ENCODE measurements at regions not wholly inside any gene's neighbourhood (a gene's known extent, or its start where the extent isn't known, plus 50 kb on each side); places are given as distances from the start of the nearest gene placed in this dataset.

- TF ChIP-seq CTCF (IDR thresholded peaks at IDR 0.05): no peak
- TF ChIP-seq POLR2A (IDR thresholded peaks at IDR 0.05): no peak
- TF ChIP-seq POLR2AphosphoS5 (IDR thresholded peaks at IDR 0.05): no peak
- TF ChIP-seq EP300 (IDR thresholded peaks at IDR 0.05): no peak
- Histone ChIP-seq H3K4me3 (no peak overlapping the region), H3K9me3 (no peaks in the 10 kb centered on the region), H3K36me3 (no peaks in the 10 kb centered on the region), H3K4me1 (no peaks in the 10 kb centered on the region), H3K27me3 (no peaks in the 10 kb centered on the region), H3K27ac (no peak overlapping the region)
- DNase-seq (no peak), ATAC-seq (ENCODE audit: low FRiP score in 2 of 2) (no peak)
- 73 to 82% methylated on average over 1 of the region's 1 CpG for WGBS, 2 donors
Observed at GRCh38 chr3:6524479-6524878, 336.4 kb upstream of the GRM7 start.

DNA sequence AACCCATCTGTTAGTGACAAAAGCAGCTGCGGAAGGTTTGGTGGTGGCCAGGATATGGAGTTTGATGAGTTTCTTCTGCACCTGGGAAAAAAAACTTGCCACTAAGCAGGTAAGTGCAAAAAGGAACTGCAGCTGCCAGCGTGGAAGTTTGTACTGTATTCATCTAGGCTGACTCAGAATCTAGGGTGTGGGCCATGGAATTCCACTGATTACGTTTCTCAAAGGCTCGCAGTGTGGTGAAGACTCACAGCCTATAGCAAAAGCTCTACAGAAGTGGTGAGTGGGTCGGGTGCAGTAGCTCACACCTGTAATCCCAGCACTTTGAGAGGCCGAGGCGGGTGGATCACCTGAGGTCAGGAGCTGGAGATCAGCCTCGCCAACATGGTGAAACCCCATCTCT is 334.6 kb upstream of the GRM7 start:
- no peaks in the 10 kb centered on the region for H3K9me3 ChIP-seq
- TF ChIP-seq CTCF (IDR thresholded peaks at IDR 0.05) (no peak), POLR2AphosphoS5 (IDR thresholded peaks at IDR 0.05) (no peak), EP300 (IDR thresholded peaks at IDR 0.05) (no peak), POLR2A (IDR thresholded peaks at IDR 0.05) (no peak)
- H3K4me1 ChIP-seq: no peaks in the 10 kb centered on the region
- no peaks in the 10 kb centered on the region for H3K36me3 ChIP-seq
- WGBS, 2 donors: 81 to 87% methylated on average over 8 of the region's 8 CpGs
- H3K27ac ChIP-seq: no peak overlapping the region
- no peak for DNase-seq
- no peak overlapping the region for H3K4me3 ChIP-seq
- H3K27me3 ChIP-seq: no peaks in the 10 kb centered on the region
- no peak for ATAC-seq (ENCODE audit: low FRiP score in 2 of 2)

DNA sequence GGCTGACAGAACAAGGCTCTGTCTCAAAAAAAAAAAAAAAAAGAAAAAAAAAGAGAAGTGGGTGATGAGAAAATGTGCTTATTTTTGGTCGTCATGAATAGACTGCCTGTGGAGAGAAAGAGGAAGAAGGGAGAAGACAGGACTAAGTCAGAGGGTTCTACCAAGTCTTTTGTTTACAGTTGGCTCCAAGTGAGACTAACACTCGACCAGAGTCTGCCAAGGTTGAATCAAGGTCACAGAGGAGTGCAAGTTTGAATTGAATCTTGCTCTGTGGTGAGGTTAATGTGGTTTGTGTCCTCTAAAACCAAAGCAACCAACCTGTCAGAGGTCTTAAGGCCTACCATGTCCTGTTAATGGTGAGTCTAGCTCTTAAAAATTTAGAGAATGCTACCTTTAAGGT is 334.1 kb upstream of the GRM7 start:
- Histone ChIP-seq H3K4me1 (no peaks in the 10 kb centered on the region), H3K9me3 (no peaks in the 10 kb centered on the region), H3K36me3 (no peaks in the 10 kb centered on the region), H3K27me3 (no peaks in the 10 kb centered on the region), H3K27ac (no peak overlapping the region), H3K4me3 (no peak overlapping the region)
- TF ChIP-seq POLR2AphosphoS5 (IDR thresholded peaks at IDR 0.05) (no peak), CTCF (IDR thresholded peaks at IDR 0.05) (no peak), EP300 (IDR thresholded peaks at IDR 0.05) (no peak), POLR2A (IDR thresholded peaks at IDR 0.05) (no peak)
- ATAC-seq (ENCODE audit: low FRiP score in 2 of 2): no peak
- DNase-seq: no peak
- 25 to 35% methylated on average over 2 of the region's 2 CpGs for WGBS, 2 donors

- no peaks in the 10 kb centered on the region for H3K4me1 ChIP-seq
- TF ChIP-seq POLR2A (IDR thresholded peaks at IDR 0.05): no peak
- TF ChIP-seq EP300 (IDR thresholded peaks at IDR 0.05): no peak
- no peak for TF ChIP-seq POLR2AphosphoS5 (IDR thresholded peaks at IDR 0.05)
- TF ChIP-seq CTCF (IDR thresholded peaks at IDR 0.05): no peak
- no peak for ATAC-seq (ENCODE audit: low FRiP score in 2 of 2)
Observed at GRCh38 chr3:6528951-6529350, 332.0 kb upstream of the GRM7 start.

DNA sequence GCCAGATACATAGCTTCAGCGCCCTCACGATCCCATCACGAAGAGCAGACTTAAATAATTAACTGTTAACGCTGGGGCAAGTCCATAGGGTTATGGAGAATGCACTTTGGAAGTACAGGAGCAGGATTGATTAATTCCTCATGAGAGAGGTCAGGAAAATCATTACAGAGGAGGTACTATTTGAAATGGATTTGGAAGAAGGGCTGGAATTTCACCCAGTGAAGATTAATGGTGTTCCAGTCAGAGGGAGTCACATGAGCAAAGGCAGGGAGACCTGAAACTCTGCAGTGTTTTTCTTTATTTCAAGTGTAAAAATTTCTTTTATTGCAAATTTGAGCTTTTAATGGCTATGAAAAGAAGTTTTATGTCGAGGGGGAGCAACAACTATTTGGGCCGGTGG is 329.8 kb upstream of the GRM7 start:
- no peak for ATAC-seq (ENCODE audit: low FRiP score in 2 of 2)
- no peaks in the 10 kb centered on the region for H3K4me1 ChIP-seq
- no peak overlapping the region for H3K27ac ChIP-seq
- no peak overlapping the region for H3K4me3 ChIP-seq
- no peaks in the 10 kb centered on the region for H3K9me3 ChIP-seq
- no peak for DNase-seq
- 48 to 63% methylated on average over 6 of the region's 6 CpGs for WGBS, 2 donors
- H3K36me3 ChIP-seq: no peaks in the 10 kb centered on the region
- TF ChIP-seq CTCF (IDR thresholded peaks at IDR 0.05) (no peak), EP300 (IDR thresholded peaks at IDR 0.05) (no peak), POLR2AphosphoS5 (IDR thresholded peaks at IDR 0.05) (no peak), POLR2A (IDR thresholded peaks at IDR 0.05) (no peak)
- H3K27me3 ChIP-seq: no peaks in the 10 kb centered on the region

More at GRCh38 chr3:6528951-6529350, 332.0 kb upstream of the GRM7 start:
- no peaks in the 10 kb centered on the region for H3K9me3 ChIP-seq
- H3K27ac ChIP-seq: no peak overlapping the region
- H3K36me3 ChIP-seq: no peaks in the 10 kb centered on the region
- no peaks in the 10 kb centered on the region for H3K27me3 ChIP-seq
- DNase-seq: no peak
- no peak overlapping the region for H3K4me3 ChIP-seq
